ENCODE measurements at regions not wholly inside any gene's neighbourhood (a gene's known extent, or its start where the extent isn't known, plus 50 kb on each side); places are given as distances from the start of the nearest gene placed in this dataset.
A peak's percentile ranks its signal among the peaks of the same experiment; 100 is the strongest.
"Not testable (repeated sequence)": the region's sequence is repeated elsewhere in the genome, so short reads cannot be mapped to it uniquely, and the experiment has no call there.

- H3K4me3 Mint-ChIP-seq; DNase-seq (ENCODE audit: low spot score in 2 of 2); H3K36me3 Mint-ChIP-seq; H3K9me3 Mint-ChIP-seq; H3K27ac Mint-ChIP-seq; H3K4me1 Mint-ChIP-seq: not testable (repeated sequence)
- ATAC-seq = peak; percentile 70
Observed at GRCh38 chr21:8377093-8377841, 2144.1 kb upstream of the TPTE start.

GRCh38 chr21:8380419-8381079 is 2140.8 kb upstream of the TPTE start:
- not testable (repeated sequence) for DNase-seq (ENCODE audit: low spot score in 2 of 2); H3K4me1 Mint-ChIP-seq; H3K27ac Mint-ChIP-seq; H3K36me3 Mint-ChIP-seq; H3K4me3 Mint-ChIP-seq; H3K9me3 Mint-ChIP-seq
- peak; percentile 74 for ATAC-seq

GRCh38 chr21:8388169-8388939 is 2133.0 kb upstream of the TPTE start:
- H3K4me1 Mint-ChIP-seq; H3K9me3 Mint-ChIP-seq; H3K4me3 Mint-ChIP-seq; DNase-seq (ENCODE audit: low spot score in 2 of 2); H3K36me3 Mint-ChIP-seq; H3K27ac Mint-ChIP-seq: not testable (repeated sequence)
- ATAC-seq = peak; percentile 100

GRCh38 chr21:8388940-8389238 is 2132.5 kb upstream of the TPTE start:
- ATAC-seq, H3K36me3 Mint-ChIP-seq: not testable (repeated sequence)

GRCh38 chr21:8390550-8391171 is 2130.7 kb upstream of the TPTE start:
- not testable (repeated sequence) for H3K4me1 Mint-ChIP-seq; H3K27ac Mint-ChIP-seq; ATAC-seq; H3K9me3 Mint-ChIP-seq; H3K36me3 Mint-ChIP-seq; DNase-seq (ENCODE audit: low spot score in 2 of 2); H3K4me3 Mint-ChIP-seq

More at GRCh38 chr21:8388940-8389238, 2132.5 kb upstream of the TPTE start:
- DNase-seq (ENCODE audit: low spot score in 2 of 2); H3K4me1 Mint-ChIP-seq; H3K9me3 Mint-ChIP-seq; H3K27ac Mint-ChIP-seq; H3K4me3 Mint-ChIP-seq: not testable (repeated sequence)

- H3K36me3 Mint-ChIP-seq, ATAC-seq, H3K4me1 Mint-ChIP-seq: not testable (repeated sequence)
Observed at GRCh38 chr21:8394380-8394779, 2127.0 kb upstream of the TPTE start.

GRCh38 chr21:8395992-8396391 is 2125.4 kb upstream of the TPTE start:
- H3K36me3 Mint-ChIP-seq; H3K9me3 Mint-ChIP-seq; H3K4me1 Mint-ChIP-seq; H3K27ac Mint-ChIP-seq; DNase-seq (ENCODE audit: low spot score in 2 of 2); H3K4me3 Mint-ChIP-seq; ATAC-seq: not testable (repeated sequence)

More at GRCh38 chr21:8394380-8394779, 2127.0 kb upstream of the TPTE start:
- not testable (repeated sequence) for H3K9me3 Mint-ChIP-seq; DNase-seq (ENCODE audit: low spot score in 2 of 2); H3K27ac Mint-ChIP-seq; H3K4me3 Mint-ChIP-seq

- not testable (repeated sequence) for H3K36me3 Mint-ChIP-seq; ATAC-seq; DNase-seq (ENCODE audit: low spot score in 2 of 2); H3K4me1 Mint-ChIP-seq; H3K9me3 Mint-ChIP-seq; H3K27ac Mint-ChIP-seq; H3K4me3 Mint-ChIP-seq
Observed at GRCh38 chr21:8398870-8399437, 2122.4 kb upstream of the TPTE start.

GRCh38 chr21:8399866-8400265 is 2121.5 kb upstream of the TPTE start:
- not testable (repeated sequence) for H3K4me3 Mint-ChIP-seq; H3K4me1 Mint-ChIP-seq; H3K9me3 Mint-ChIP-seq; DNase-seq (ENCODE audit: low spot score in 2 of 2); ATAC-seq; H3K36me3 Mint-ChIP-seq; H3K27ac Mint-ChIP-seq

GRCh38 chr21:8401799-8402198 is 2119.6 kb upstream of the TPTE start:
- not testable (repeated sequence) for H3K4me3 Mint-ChIP-seq

GRCh38 chr21:8406331-8406730 is 2115.1 kb upstream of the TPTE start:
- not testable (repeated sequence) for ATAC-seq; H3K4me1 Mint-ChIP-seq; H3K36me3 Mint-ChIP-seq; DNase-seq (ENCODE audit: low spot score in 2 of 2); H3K9me3 Mint-ChIP-seq; H3K4me3 Mint-ChIP-seq; H3K27ac Mint-ChIP-seq

More at GRCh38 chr21:8401799-8402198, 2119.6 kb upstream of the TPTE start:
- H3K4me1 Mint-ChIP-seq; H3K36me3 Mint-ChIP-seq; H3K9me3 Mint-ChIP-seq; H3K27ac Mint-ChIP-seq; DNase-seq (ENCODE audit: low spot score in 2 of 2); ATAC-seq: not testable (repeated sequence)

GRCh38 chr21:8411139-8411671 is 2110.2 kb upstream of the TPTE start:
- not testable (repeated sequence) for H3K4me1 Mint-ChIP-seq; H3K27ac Mint-ChIP-seq; H3K36me3 Mint-ChIP-seq; DNase-seq (ENCODE audit: low spot score in 2 of 2); H3K9me3 Mint-ChIP-seq; H3K4me3 Mint-ChIP-seq
- peak; percentile 45 for ATAC-seq

- peak; percentile 90 for ATAC-seq
- peak; percentile 60 to 90 for DNase-seq (ENCODE audit: low spot score in 2 of 2)
- H3K4me1 Mint-ChIP-seq, H3K36me3 Mint-ChIP-seq, H3K9me3 Mint-ChIP-seq, H3K4me3 Mint-ChIP-seq: not testable (repeated sequence)
- peak overlapping the region; percentile 18 for H3K27ac Mint-ChIP-seq
Observed at GRCh38 chr21:8419925-8420560, 2101.3 kb upstream of the TPTE start.

- H3K36me3 Mint-ChIP-seq; DNase-seq (ENCODE audit: low spot score in 2 of 2); H3K4me1 Mint-ChIP-seq; H3K9me3 Mint-ChIP-seq; H3K27ac Mint-ChIP-seq; H3K4me3 Mint-ChIP-seq: not testable (repeated sequence)
- ATAC-seq = peak; percentile 67
Observed at GRCh38 chr21:8427790-8428667, 2093.4 kb upstream of the TPTE start.
